ENCODE measurements at regions not wholly inside any gene's neighbourhood (a gene's known extent, or its start where the extent isn't known, plus 50 kb on each side); places are given as distances from the start of the nearest gene placed in this dataset.

- no peaks in the 10 kb centered on the region for H3K27me3 Mint-ChIP-seq (ENCODE audit: insufficient read depth, low read depth, poor library complexity)
- peak overlapping the region; percentile 35; the same call in 1 of the 2 replicates for H2AFZ ChIP-seq
- no peaks in the 10 kb centered on the region for H3K36me3 ChIP-seq (ENCODE audit: insufficient read depth)
- no peak overlapping the region for H3K4me3 Mint-ChIP-seq
- H3K4me1 ChIP-seq (ENCODE audit: insufficient read depth), result peaks cover 7% of the 10 kb centered on the region
- ATAC-seq, result no peak
- H3K9me2 ChIP-seq (ENCODE audit: insufficient read depth), result no peaks in the 10 kb centered on the region
- H3K27ac Mint-ChIP-seq, result no peak overlapping the region
- no peak overlapping the region for H3K27ac ChIP-seq (ENCODE audit: low read depth)
- no peak overlapping the region for H3K4me2 ChIP-seq
- H3K9me3 Mint-ChIP-seq, result no peaks in the 10 kb centered on the region
- TF ChIP-seq STAT1 (IDR thresholded peaks at IDR 0.05; ENCODE audit: unreplicated experiment) (no peak), ZNF462 (CRISPR knock-in tag; IDR thresholded peaks at IDR 0.05) (no peak)
- H4K20me1 ChIP-seq (replicated peaks; ENCODE audit: insufficient read depth), result no peaks in the 10 kb centered on the region
- peaks cover 5% of the 10 kb centered on the region for H3K4me1 Mint-ChIP-seq
- DNase-seq (ENCODE audit: low spot score), result no peak
- H3K4me3 ChIP-seq, result no peak overlapping the region
- H3K27me3 ChIP-seq (ENCODE audit: insufficient read depth), result no peaks in the 10 kb centered on the region
- H3F3A ChIP-seq (replicated peaks; ENCODE audit: low read depth), result no peaks in the 10 kb centered on the region
- no peaks in the 10 kb centered on the region for H3K79me2 ChIP-seq (replicated peaks; ENCODE audit: insufficient read depth)
- H3K36me3 Mint-ChIP-seq (ENCODE audit: low read depth), result no peaks in the 10 kb centered on the region
Measured at GRCh38 chr4:97013711-97014110, 1129.6 kb downstream of the STPG2 start.

GRCh38 chr4:97015301-97015700, 1128.0 kb downstream of the STPG2 start:
- no peaks in the 10 kb centered on the region for H3K79me2 ChIP-seq (replicated peaks; ENCODE audit: insufficient read depth)
- H3K4me3 ChIP-seq, result no peak overlapping the region
- no peak overlapping the region for H3K4me2 ChIP-seq
- Mint-ChIP-seq H3K36me3 (ENCODE audit: low read depth) (no peaks in the 10 kb centered on the region), H3K4me3 (no peak overlapping the region), H3K27ac (no peak overlapping the region), H3K9me3 (no peaks in the 10 kb centered on the region), H3K4me1 (no peaks in the 10 kb centered on the region), H3K27me3 (ENCODE audit: insufficient read depth, low read depth, poor library complexity) (no peaks in the 10 kb centered on the region)
- no peaks in the 10 kb centered on the region for H4K20me1 ChIP-seq (replicated peaks; ENCODE audit: insufficient read depth)
- no peaks in the 10 kb centered on the region for H3K36me3 ChIP-seq (ENCODE audit: insufficient read depth)
- H3K27ac ChIP-seq (ENCODE audit: low read depth), result no peak overlapping the region
- DNase-seq (ENCODE audit: low spot score), result no peak
- no peak for ATAC-seq
- no peaks in the 10 kb centered on the region for H3K27me3 ChIP-seq (ENCODE audit: insufficient read depth)
- no peak overlapping the region for H2AFZ ChIP-seq
- no peaks in the 10 kb centered on the region for H3F3A ChIP-seq (replicated peaks; ENCODE audit: low read depth)
- no peaks in the 10 kb centered on the region for H3K9me2 ChIP-seq (ENCODE audit: insufficient read depth)
- no peaks in the 10 kb centered on the region for H3K4me1 ChIP-seq (ENCODE audit: insufficient read depth)
- no peak for TF ChIP-seq ZNF331 (CRISPR knock-in tag; IDR thresholded peaks at IDR 0.05; ENCODE audit: low read depth)
- no peak for TF ChIP-seq EZH2 (IDR thresholded peaks at IDR 0.05; ENCODE audit: low read depth, unreplicated experiment)
- TF ChIP-seq REST (IDR thresholded peaks at IDR 0.05; ENCODE audit: unreplicated experiment), result no peak
- no peak for TF ChIP-seq CREB1 (CRISPR knock-in tag; IDR thresholded peaks at IDR 0.05; ENCODE audit: low read depth)
- TF ChIP-seq EZH2phosphoT487 (IDR thresholded peaks at IDR 0.05; ENCODE audit: unreplicated experiment), result no peak
- TF ChIP-seq CTCF (conservative IDR thresholded peaks at IDR 0.05; ENCODE audit: low read depth in 2 of 2), result no peak
- no peak for TF ChIP-seq NANOG (IDR thresholded peaks at IDR 0.05; ENCODE audit: borderline replicate concordance)

All from GM23338 (cell line).